Tibial artery (tissue), 4 donors: ENCODE measurements at regions not wholly inside any gene's neighbourhood (a gene's known extent, or its start where the extent isn't known, plus 50 kb on each side); places are given as distances from the start of the nearest gene placed in this dataset.

Experiments used
- DNase-seq, 2 donors: peaks; one replicate each; pipeline ENCODE4 v3.0.0-alpha.2; 2019
- H3K27ac ChIP-seq, 2 donors: fragments of 200-600 bp; sonication (generic) in 1 of 2; 1 replicate in 1 of 2; 2 replicates in 1 of 2; pipeline ENCODE4 v1.5.1; 2018 to 2019; ENCODE audit warnings: mild to moderate bottlenecking in 1 of 2
- H3K27me3 ChIP-seq, 2 donors: fragments of 200-600 bp; sonication (generic) in 1 of 2; one replicate each; pipeline versions ENCODE4 v1.5.1 to v1.6.0; 2016 to 2019
- H3K36me3 ChIP-seq, 3 donors: fragments of 200-600 bp; sonication (generic) in 2 of 3; one replicate each; pipeline ENCODE4 v1.5.1; 2016 to 2019; ENCODE audit warnings: mild to moderate bottlenecking in 2 of 3
- H3K4me1 ChIP-seq, 4 donors: fragments of 200-600 bp; sonication (generic) in 2 of 4; 1 replicate in 3 of 4; 2 replicates in 1 of 4; pipeline ENCODE4 v1.5.1; 2016 to 2019
- H3K4me3 ChIP-seq, 2 donors: fragments of 200-600 bp; sonication (generic) in 1 of 2; 1 replicate in 1 of 2; 2 replicates in 1 of 2; pipeline ENCODE4 v1.5.1; 2018 to 2019; ENCODE audit warnings: mild to moderate bottlenecking in 2 of 2
- H3K9me3 ChIP-seq, 3 donors: fragments of 200-600 bp; sonication (generic) in 1 of 3; one replicate each; pipeline ENCODE4 v1.5.1; 2016 to 2019
- intact Hi-C: fragments of 100-400 bp; cut with DNase I; formaldehyde crosslinking; loops from one replicate; pipeline ENCODE4 v1.15.0; 2023; ENCODE audit warnings: low total_unique reads
- TF ChIP-seq, protein P1 (sequence below), 2 experiments: fragments of 200-600 bp in 1 of 2; fragments of 450-650 bp in 1 of 2; IDR thresholded peaks; one replicate each; pipeline ENCODE4 v1.5.1; 2017 to 2019; ENCODE audit warnings: antibody characterized with exemption in 2 of 2, mild to moderate bottlenecking in 1 of 2, moderate library complexity in 1 of 2

GRCh38 chr9:18228101-18228500 is 245.9 kb upstream of the ADAMTSL1 start:
- DNase-seq = no peak
- H3K27ac ChIP-seq = no peak overlapping the region
- H3K27me3 ChIP-seq = no peaks in the 10 kb centered on the region
- no peaks in the 10 kb centered on the region for H3K4me1 ChIP-seq
- intact Hi-C loops = no loop called here
- no peak overlapping the region for H3K4me3 ChIP-seq
- H3K9me3 ChIP-seq = no peaks in the 10 kb centered on the region
- H3K36me3 ChIP-seq = no peaks in the 10 kb centered on the region
- TF ChIP-seq, protein P1, sequence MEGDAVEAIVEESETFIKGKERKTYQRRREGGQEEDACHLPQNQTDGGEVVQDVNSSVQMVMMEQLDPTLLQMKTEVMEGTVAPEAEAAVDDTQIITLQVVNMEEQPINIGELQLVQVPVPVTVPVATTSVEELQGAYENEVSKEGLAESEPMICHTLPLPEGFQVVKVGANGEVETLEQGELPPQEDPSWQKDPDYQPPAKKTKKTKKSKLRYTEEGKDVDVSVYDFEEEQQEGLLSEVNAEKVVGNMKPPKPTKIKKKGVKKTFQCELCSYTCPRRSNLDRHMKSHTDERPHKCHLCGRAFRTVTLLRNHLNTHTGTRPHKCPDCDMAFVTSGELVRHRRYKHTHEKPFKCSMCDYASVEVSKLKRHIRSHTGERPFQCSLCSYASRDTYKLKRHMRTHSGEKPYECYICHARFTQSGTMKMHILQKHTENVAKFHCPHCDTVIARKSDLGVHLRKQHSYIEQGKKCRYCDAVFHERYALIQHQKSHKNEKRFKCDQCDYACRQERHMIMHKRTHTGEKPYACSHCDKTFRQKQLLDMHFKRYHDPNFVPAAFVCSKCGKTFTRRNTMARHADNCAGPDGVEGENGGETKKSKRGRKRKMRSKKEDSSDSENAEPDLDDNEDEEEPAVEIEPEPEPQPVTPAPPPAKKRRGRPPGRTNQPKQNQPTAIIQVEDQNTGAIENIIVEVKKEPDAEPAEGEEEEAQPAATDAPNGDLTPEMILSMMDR (IDR thresholded peaks at IDR 0.05) = no peak

DNA sequence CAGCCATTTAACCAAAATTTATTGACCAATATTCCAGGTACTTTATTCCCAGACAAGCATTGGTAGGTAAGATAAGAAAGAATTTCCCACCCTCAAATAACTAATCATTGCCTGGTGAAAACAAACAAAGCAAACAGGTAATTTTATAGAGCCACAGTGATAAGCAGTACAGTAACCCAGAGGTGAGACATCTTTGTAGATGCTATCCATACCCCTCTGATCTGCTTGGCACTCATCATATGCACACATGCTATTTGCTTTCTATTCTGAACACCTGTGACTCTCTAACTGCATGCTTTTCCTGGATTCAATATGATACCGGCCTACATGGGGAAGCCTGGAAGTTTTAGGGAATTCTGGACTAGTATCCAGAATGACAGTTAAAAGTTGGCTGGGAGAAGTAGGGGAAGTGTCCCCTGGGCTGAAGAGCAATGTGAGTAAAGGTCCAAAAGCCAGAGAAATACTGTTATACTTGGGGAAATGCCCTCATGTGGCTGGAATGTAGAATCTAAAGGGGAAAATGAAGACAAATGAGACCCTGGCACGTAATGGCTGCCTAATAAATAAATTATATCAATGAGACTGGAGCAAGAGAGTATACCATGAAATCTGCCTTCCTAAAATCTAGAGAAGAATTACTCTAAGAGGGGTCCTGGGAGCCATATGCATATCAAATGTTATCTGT is 243.8 kb upstream of the ADAMTSL1 start:
- H3K36me3 ChIP-seq = no peaks in the 10 kb centered on the region
- H3K4me1 ChIP-seq = no peaks in the 10 kb centered on the region
- no peak overlapping the region for H3K4me3 ChIP-seq
- intact Hi-C loops = no loop called here
- no peaks in the 10 kb centered on the region for H3K27me3 ChIP-seq
- H3K27ac ChIP-seq = no peak overlapping the region
- DNase-seq = no peak
- TF ChIP-seq, protein P1 (IDR thresholded peaks at IDR 0.05) = no peak
- H3K9me3 ChIP-seq = no peaks in the 10 kb centered on the region

DNA sequence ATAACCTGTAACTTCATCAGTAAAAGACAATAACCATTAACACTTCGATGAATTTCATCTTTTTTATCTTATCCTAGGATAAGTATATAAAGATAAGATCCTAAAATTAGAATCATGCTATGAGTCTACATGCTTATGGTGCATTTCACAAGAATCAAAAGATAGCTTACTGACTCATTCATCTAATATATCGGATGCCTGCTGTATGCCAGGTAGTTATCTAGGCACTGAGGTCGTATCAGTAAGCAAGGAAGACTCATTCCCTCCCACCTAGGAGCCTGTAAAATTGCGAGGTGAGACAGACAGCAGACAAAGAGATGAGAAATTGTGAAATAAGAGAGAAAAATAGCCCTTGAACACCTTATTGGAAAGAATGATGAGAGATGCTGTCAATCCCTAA is 240.6 kb upstream of the ADAMTSL1 start:
- TF ChIP-seq, protein P1 (IDR thresholded peaks at IDR 0.05) = no peak
- intact Hi-C loops = no loop called here
- Histone ChIP-seq H3K27me3 (no peaks in the 10 kb centered on the region), H3K4me3 (no peak overlapping the region), H3K9me3 (no peaks in the 10 kb centered on the region), H3K4me1 (no peaks in the 10 kb centered on the region), H3K36me3 (no peaks in the 10 kb centered on the region), H3K27ac (no peak overlapping the region)
- DNase-seq = no peak

GRCh38 chr9:18233776-18234445 is 240.0 kb upstream of the ADAMTSL1 start:
- Histone ChIP-seq H3K27me3 (no peaks in the 10 kb centered on the region), H3K36me3 (no peaks in the 10 kb centered on the region), H3K4me1 (no peaks in the 10 kb centered on the region), H3K4me3 (no peak overlapping the region), H3K9me3 (no peaks in the 10 kb centered on the region), H3K27ac (no peak overlapping the region)
- intact Hi-C loops = no loop called here
- no peak for DNase-seq
- TF ChIP-seq, protein P1 (IDR thresholded peaks at IDR 0.05) = no peak

- no peak overlapping the region for H3K4me3 ChIP-seq
- no peaks in the 10 kb centered on the region for H3K27me3 ChIP-seq
- H3K27ac ChIP-seq = no peak overlapping the region
- TF ChIP-seq, protein P1 (IDR thresholded peaks at IDR 0.05) = no peak
- H3K36me3 ChIP-seq = no peaks in the 10 kb centered on the region
- DNase-seq = no peak
- no peaks in the 10 kb centered on the region for H3K4me1 ChIP-seq
- intact Hi-C loops = no loop called here
- no peaks in the 10 kb centered on the region for H3K9me3 ChIP-seq
Measured at GRCh38 chr9:18235181-18235908, 238.6 kb upstream of the ADAMTSL1 start.
